PC-9 (cell line): ENCODE measurements at regions not wholly inside any gene's neighbourhood (a gene's known extent, or its start where the extent isn't known, plus 50 kb on each side); places are given as distances from the start of the nearest gene placed in this dataset.

Source experiments
- EZH2 ChIP-seq: fragments of 200-600 bp; sonication (generic); IDR thresholded peaks from 2 replicates; pipeline ENCODE4 v1.8.0; 2017; ENCODE audit warnings: antibody characterized with exemption, low read depth
- TF ChIP-seq, protein P1 (sequence below): fragments of 200-600 bp; sonication (generic); conservative IDR thresholded peaks from 2 replicates; pipeline ENCODE4 v1.6.1; 2017; ENCODE audit warnings: mixed run types, antibody characterized with exemption, mild to moderate bottlenecking, moderate library complexity

DNA sequence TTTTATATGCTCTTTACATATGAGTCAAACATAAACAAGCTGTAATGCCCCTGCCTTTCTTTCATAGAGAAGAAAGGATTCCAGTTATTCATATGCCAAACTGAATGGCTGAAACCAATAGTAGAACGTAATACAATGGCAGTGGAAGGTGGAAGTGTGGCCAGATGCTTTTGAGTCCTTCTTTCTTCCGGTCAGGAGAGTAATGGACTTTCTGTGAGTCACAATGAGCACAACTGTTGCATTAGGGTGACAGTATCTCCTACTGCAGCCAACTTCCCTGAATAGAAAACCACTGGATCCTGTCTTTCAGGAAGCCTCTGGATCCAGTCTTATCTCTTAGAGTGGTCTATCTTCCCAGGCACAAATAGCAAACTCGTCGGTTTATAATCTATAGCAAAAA, 855.2 kb downstream of the MAT2B start:
- TF ChIP-seq, protein P1, sequence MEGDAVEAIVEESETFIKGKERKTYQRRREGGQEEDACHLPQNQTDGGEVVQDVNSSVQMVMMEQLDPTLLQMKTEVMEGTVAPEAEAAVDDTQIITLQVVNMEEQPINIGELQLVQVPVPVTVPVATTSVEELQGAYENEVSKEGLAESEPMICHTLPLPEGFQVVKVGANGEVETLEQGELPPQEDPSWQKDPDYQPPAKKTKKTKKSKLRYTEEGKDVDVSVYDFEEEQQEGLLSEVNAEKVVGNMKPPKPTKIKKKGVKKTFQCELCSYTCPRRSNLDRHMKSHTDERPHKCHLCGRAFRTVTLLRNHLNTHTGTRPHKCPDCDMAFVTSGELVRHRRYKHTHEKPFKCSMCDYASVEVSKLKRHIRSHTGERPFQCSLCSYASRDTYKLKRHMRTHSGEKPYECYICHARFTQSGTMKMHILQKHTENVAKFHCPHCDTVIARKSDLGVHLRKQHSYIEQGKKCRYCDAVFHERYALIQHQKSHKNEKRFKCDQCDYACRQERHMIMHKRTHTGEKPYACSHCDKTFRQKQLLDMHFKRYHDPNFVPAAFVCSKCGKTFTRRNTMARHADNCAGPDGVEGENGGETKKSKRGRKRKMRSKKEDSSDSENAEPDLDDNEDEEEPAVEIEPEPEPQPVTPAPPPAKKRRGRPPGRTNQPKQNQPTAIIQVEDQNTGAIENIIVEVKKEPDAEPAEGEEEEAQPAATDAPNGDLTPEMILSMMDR, result no peak
- no peak for TF ChIP-seq EZH2
